ENCODE measurements at regions not wholly inside any gene's neighbourhood (a gene's known extent, or its start where the extent isn't known, plus 50 kb on each side); places are given as distances from the start of the nearest gene placed in this dataset.

GRCh38 chr10:132115732-132116131 is 50.0 kb downstream of the JAKMIP3 start:
- H3K36me3 Mint-ChIP-seq, result no peaks in the 10 kb centered on the region
- POLR2A ChIA-PET, result no interaction called here
- no peak overlapping the region for H3K27ac Mint-ChIP-seq
- H3K27me3 Mint-ChIP-seq, result no peaks in the 10 kb centered on the region
- CTCF ChIA-PET, result no interaction called here
- no peaks in the 10 kb centered on the region for H3K4me1 Mint-ChIP-seq (ENCODE audit: low read depth)
- no peak overlapping the region for H3K4me3 Mint-ChIP-seq
- DNase-seq, result no peak
- no peaks in the 10 kb centered on the region for H3K9me3 Mint-ChIP-seq
- intact Hi-C loops (cut with micrococcal nuclease), result no loop called here

DNA sequence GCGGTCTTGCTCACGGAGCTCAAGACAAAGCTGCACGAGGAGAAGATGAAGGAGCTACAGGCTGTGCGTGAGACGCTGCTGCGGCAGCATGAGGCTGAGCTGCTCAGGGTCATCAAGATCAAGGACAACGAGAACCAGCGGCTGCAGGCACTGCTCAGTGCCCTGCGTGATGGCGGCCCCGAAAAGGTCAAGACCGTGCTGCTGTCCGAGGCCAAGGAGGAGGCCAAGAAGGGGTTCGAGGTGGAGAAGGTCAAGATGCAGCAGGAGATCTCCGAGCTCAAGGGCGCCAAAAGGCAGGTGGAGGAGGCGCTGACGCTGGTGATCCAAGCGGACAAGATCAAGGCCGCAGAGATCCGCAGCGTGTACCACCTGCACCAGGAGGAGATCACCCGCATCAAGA is 51.4 kb downstream of the JAKMIP3 start:
- no peak for DNase-seq
- H3K4me1 Mint-ChIP-seq (ENCODE audit: low read depth), result no peaks in the 10 kb centered on the region
- intact Hi-C loops (cut with micrococcal nuclease), result no loop called here
- CTCF ChIA-PET, result interaction anchor here (1.2 kb wide), 1 partner anchor 231 kb away, joined by 3 read pairs; no protein-coding TSS in a partner anchor
- H3K27ac Mint-ChIP-seq, result no peak overlapping the region
- no peaks in the 10 kb centered on the region for H3K9me3 Mint-ChIP-seq
- H3K27me3 Mint-ChIP-seq, result no peaks in the 10 kb centered on the region
- POLR2A ChIA-PET, result no interaction called here
- no peaks in the 10 kb centered on the region for H3K36me3 Mint-ChIP-seq
- H3K4me3 Mint-ChIP-seq, result no peak overlapping the region

- Mint-ChIP-seq H3K36me3 (no peaks in the 10 kb centered on the region), H3K4me1 (ENCODE audit: low read depth) (no peaks in the 10 kb centered on the region), H3K27ac (no peak overlapping the region), H3K27me3 (no peaks in the 10 kb centered on the region), H3K4me3 (no peak overlapping the region), H3K9me3 (no peaks in the 10 kb centered on the region)
- ChIA-PET POLR2A (no interaction called here), CTCF (interaction anchor here (1.2 kb wide), 2 partner anchors 25 to 232 kb away, joined by 3 to 4 read pairs; no protein-coding TSS in a partner anchor)
- no peak for DNase-seq
- intact Hi-C loops (cut with micrococcal nuclease), result no loop called here
These were observed 52.0 kb downstream of the JAKMIP3 start for GRCh38 chr10:132117636-132118190.

DNA sequence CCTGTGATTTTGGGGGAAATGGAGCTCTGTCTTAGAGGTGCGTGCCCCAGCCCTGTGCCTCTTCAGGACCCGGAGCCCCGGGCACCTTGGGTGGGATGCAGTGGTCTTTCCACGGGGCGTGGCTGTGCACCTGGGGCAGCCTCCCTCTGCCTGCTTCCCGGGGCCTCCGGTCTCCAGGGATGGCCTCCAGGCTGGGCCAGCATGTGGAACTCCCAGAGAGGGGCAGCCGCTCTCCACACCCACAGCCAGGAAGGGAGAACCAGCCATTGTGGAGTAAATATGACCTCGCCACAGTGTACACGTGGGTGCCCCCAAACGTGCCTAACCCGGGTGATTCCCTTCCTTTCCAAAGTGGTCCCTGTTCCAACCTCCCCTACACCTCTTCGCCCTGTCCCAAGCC is 52.6 kb downstream of the JAKMIP3 start:
- Mint-ChIP-seq H3K27me3 (no peaks in the 10 kb centered on the region), H3K4me1 (ENCODE audit: low read depth) (no peaks in the 10 kb centered on the region), H3K4me3 (no peak overlapping the region), H3K27ac (no peak overlapping the region), H3K36me3 (no peaks in the 10 kb centered on the region), H3K9me3 (no peaks in the 10 kb centered on the region)
- no peak for DNase-seq
- ChIA-PET CTCF (interaction anchor here (1.2 kb wide), 1 partner anchor 24 kb away, joined by 4 read pairs; no protein-coding TSS in a partner anchor), POLR2A (no interaction called here)
- intact Hi-C loops (cut with micrococcal nuclease), result no loop called here

DNA sequence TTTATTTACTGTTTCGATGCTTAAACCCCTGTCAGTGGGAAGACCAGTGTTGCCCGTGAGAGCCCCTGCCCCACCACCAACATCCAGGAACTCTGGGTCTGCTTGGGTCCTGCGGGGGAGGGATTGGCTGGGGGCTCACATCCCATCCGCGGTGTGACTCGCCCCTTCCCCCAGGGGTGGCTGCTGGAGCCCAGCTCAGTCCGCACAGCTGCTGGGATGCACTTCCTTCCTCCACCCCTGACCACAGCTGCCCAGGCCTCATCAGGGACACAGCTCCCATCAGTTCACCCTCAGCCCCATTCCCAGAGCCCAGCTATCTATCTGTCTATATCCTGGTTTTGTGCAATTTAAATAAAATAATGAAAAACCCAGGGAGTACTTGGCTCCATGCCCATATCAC is 54.5 kb downstream of the JAKMIP3 start:
- intact Hi-C loops (cut with micrococcal nuclease), result no loop called here
- Mint-ChIP-seq H3K4me1 (ENCODE audit: low read depth) (no peaks in the 10 kb centered on the region), H3K36me3 (no peaks in the 10 kb centered on the region), H3K27me3 (no peaks in the 10 kb centered on the region), H3K27ac (no peak overlapping the region), H3K9me3 (no peaks in the 10 kb centered on the region), H3K4me3 (no peak overlapping the region)
- no peak for DNase-seq
- ChIA-PET CTCF (no interaction called here), POLR2A (no interaction called here)

- intact Hi-C loops (cut with micrococcal nuclease), result no loop called here
- CTCF ChIA-PET, result no interaction called here
- H3K4me3 Mint-ChIP-seq, result no peak overlapping the region
These were observed 55.2 kb downstream of the JAKMIP3 start for GRCh38 chr10:132120734-132121510.

DNA sequence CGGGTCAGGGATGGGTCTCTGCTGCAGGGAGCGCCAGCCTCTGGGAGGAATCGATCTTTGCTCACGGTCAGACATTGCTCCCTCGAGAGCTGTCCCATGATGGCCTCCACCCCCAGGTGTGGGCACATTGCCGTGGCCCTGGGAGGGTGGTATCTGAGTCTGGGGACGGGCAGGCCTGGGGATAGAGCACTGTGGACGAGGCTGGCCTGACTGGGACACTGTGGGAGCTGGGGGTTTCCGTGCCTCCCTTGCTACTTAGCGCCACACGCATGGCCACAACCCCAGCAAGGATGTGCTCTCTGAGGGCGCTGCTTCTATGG is 55.7 kb downstream of the JAKMIP3 start:
- ChIA-PET POLR2A (no interaction called here), CTCF (no interaction called here)
- DNase-seq, result no peak
- H3K4me1 Mint-ChIP-seq (ENCODE audit: low read depth), result no peaks in the 10 kb centered on the region
- intact Hi-C loops (cut with micrococcal nuclease), result no loop called here
- H3K27ac Mint-ChIP-seq, result no peak overlapping the region
- no peak overlapping the region for H3K4me3 Mint-ChIP-seq
- no peaks in the 10 kb centered on the region for H3K9me3 Mint-ChIP-seq
- no peaks in the 10 kb centered on the region for H3K27me3 Mint-ChIP-seq
- no peaks in the 10 kb centered on the region for H3K36me3 Mint-ChIP-seq

More at GRCh38 chr10:132120734-132121510, 55.2 kb downstream of the JAKMIP3 start:
- Mint-ChIP-seq H3K27ac (no peak overlapping the region), H3K36me3 (no peaks in the 10 kb centered on the region), H3K9me3 (no peaks in the 10 kb centered on the region), H3K4me1 (ENCODE audit: low read depth) (no peaks in the 10 kb centered on the region), H3K27me3 (no peaks in the 10 kb centered on the region)
- DNase-seq, result no peak
- POLR2A ChIA-PET, result no interaction called here

GRCh38 chr10:132122097-132122861 is 56.5 kb downstream of the JAKMIP3 start:
- POLR2A ChIA-PET, result no interaction called here
- Mint-ChIP-seq H3K4me1 (ENCODE audit: low read depth) (no peaks in the 10 kb centered on the region), H3K9me3 (no peaks in the 10 kb centered on the region), H3K27ac (no peak overlapping the region), H3K4me3 (no peak overlapping the region), H3K27me3 (no peaks in the 10 kb centered on the region), H3K36me3 (no peaks in the 10 kb centered on the region)
- intact Hi-C loops (cut with micrococcal nuclease), result no loop called here
- CTCF ChIA-PET, result no interaction called here
- DNase-seq, result no peak

DNA sequence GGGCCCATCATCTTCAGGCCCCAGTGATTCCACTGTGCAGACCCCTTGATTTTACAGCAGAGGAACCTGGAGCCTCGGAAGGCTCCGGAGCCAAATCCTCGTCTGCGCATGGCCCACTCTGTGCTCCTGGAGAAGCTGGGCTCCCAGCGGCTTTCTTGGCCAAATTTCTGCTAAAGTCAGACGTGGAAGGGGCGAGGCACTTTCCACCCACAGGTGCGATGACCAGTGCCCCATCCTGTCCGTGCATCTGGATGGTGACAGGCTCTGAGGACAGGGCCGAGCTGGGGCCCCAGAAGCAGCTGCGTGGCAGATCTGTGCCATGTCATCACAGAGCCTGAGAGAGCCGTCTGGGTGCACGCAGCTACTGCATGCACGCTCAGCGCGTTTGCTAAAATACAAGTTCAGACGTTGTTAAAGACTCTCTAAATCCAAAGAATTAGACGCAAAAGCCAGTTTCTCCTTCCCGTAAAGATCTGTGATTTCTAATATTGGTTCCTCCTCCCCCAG is 57.2 kb downstream of the JAKMIP3 start:
- no peaks in the 10 kb centered on the region for H3K4me1 Mint-ChIP-seq (ENCODE audit: low read depth)
- H3K9me3 Mint-ChIP-seq, result no peaks in the 10 kb centered on the region
- H3K36me3 Mint-ChIP-seq, result no peaks in the 10 kb centered on the region
- ChIA-PET POLR2A (no interaction called here), CTCF (no interaction called here)
- DNase-seq, result no peak
- intact Hi-C loops (cut with micrococcal nuclease), result no loop called here
- no peaks in the 10 kb centered on the region for H3K27me3 Mint-ChIP-seq
- H3K27ac Mint-ChIP-seq, result no peak overlapping the region
- H3K4me3 Mint-ChIP-seq, result no peak overlapping the region

- ChIA-PET POLR2A (no interaction called here), CTCF (no interaction called here)
- no peaks in the 10 kb centered on the region for H3K36me3 Mint-ChIP-seq
- no peak for DNase-seq
- H3K4me3 Mint-ChIP-seq, result no peak overlapping the region
- intact Hi-C loops (cut with micrococcal nuclease), result no loop called here
- no peaks in the 10 kb centered on the region for H3K27me3 Mint-ChIP-seq
- H3K9me3 Mint-ChIP-seq, result no peaks in the 10 kb centered on the region
- no peaks in the 10 kb centered on the region for H3K4me1 Mint-ChIP-seq (ENCODE audit: low read depth)
- H3K27ac Mint-ChIP-seq, result no peak overlapping the region
These were observed 57.9 kb downstream of the JAKMIP3 start for GRCh38 chr10:132123606-132124005.

DNA sequence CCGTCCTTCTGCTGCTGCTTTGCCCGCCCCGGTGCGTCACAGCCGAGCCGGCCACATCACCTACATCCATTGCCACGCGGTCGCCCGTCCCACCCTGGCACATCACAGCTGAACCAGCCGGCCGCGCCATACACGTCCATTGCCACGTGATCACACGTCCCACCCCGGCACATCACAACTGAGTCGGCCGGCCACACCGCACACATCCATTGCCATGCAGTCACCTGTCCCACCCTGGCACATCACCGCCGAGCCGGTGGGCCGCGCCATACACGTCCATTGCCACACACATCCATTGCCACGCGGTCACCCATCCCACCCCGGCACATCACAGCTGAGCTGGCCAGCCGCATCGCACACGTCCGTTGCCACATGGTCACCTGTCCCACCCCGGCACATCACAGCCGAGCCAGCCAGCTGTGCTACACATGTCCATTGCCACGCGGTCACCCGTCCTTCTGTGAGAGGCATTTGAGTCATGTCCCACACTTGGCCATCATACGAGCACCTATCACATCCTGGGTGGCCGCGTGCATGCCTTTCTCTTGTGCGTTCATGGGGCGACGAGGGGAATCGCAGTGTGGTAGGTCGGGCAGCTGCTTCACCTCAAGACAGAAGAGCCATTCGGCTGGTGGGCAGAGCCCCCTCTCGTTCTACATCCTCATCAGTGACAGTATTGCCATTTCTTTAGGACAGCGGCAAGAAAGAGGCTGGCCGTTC is 58.6 kb downstream of the JAKMIP3 start:
- ChIA-PET CTCF (no interaction called here), POLR2A (no interaction called here)
- intact Hi-C loops (cut with micrococcal nuclease), result no loop called here
- no peak overlapping the region for H3K4me3 Mint-ChIP-seq
- H3K4me1 Mint-ChIP-seq (ENCODE audit: low read depth), result no peaks in the 10 kb centered on the region
- H3K27me3 Mint-ChIP-seq, result no peaks in the 10 kb centered on the region
- no peaks in the 10 kb centered on the region for H3K36me3 Mint-ChIP-seq
- H3K27ac Mint-ChIP-seq, result no peak overlapping the region
- no peak for DNase-seq
- peaks cover 2% of the 10 kb centered on the region for H3K9me3 Mint-ChIP-seq

DNA sequence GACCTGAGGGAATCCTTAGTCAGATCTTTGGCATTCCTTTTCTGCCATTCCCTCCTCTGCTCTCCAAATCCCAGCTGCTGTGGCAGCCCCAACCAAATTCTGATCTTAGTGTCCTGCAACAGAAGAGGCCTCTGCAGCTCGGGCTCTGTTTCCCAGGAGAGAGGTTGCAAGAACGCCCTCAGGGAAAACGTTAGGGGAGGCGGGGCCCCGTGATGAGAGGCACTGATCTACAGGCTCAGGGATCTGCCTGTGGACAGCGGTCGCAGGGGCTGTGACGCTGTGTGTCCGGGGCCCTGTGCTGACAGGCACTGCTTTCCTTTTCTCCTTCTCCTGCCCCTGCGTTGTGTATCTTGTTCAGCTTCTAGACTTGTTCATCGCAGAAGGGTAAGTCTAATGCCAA is 57.3 kb upstream of the DPYSL4 start:
- ChIA-PET CTCF (no interaction called here), POLR2A (no interaction called here)
- Mint-ChIP-seq H3K27me3 (peaks cover 16% of the 10 kb centered on the region), H3K36me3 (no peaks in the 10 kb centered on the region), H3K27ac (no peak overlapping the region), H3K4me3 (no peak overlapping the region), H3K4me1 (ENCODE audit: low read depth) (no peaks in the 10 kb centered on the region), H3K9me3 (peaks cover 2% of the 10 kb centered on the region)
- intact Hi-C loops (cut with micrococcal nuclease), result no loop called here
- no peak for DNase-seq
